ENCODE measurements at regions not wholly inside any gene's neighbourhood (a gene's known extent, or its start where the extent isn't known, plus 50 kb on each side); places are given as distances from the start of the nearest gene placed in this dataset.
"Not testable (repeated sequence)": the region's sequence is repeated elsewhere in the genome, so short reads cannot be mapped to it uniquely, and the experiment has no call there.

DNA sequence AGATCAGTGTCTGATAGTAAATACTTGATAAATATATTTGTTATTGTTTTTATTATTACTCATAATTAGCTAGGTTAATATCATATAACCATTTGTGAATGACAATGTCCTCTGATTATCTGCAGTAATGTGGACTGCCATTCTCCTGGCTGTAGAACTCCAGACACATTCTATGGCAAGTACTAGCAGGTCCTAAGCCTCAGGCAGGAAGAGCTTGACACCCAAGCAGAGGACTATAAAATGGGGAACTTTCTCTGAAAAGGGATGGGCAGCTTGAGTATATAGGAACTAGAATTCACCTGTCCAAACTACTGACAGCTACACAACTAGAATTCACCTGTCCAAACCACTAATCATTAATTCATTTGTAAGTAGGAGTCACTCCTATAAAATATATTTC, 649.4 kb downstream of the CPS1 start:
- Mint-ChIP-seq H3K27ac (no peak overlapping the region), H3K4me1 (no peaks in the 10 kb centered on the region), H3K4me3 (no peak overlapping the region), H3K9me3 (peaks cover 0 to 3% (median 0%) of the 10 kb centered on the region in 7 donors), H3K36me3 (no peaks in the 10 kb centered on the region), H3K27me3 (ENCODE audit: low read depth in 3 of 3) (no peaks in the 10 kb centered on the region)
- Histone ChIP-seq H3K4me1 (ENCODE audit: control insufficient read depth in 1 of 2, insufficient read depth in 2 of 2, low read length in 2 of 2) (no peaks in the 10 kb centered on the region), H4K20me1 (ENCODE audit: insufficient read depth, low read length) (no peaks in the 10 kb centered on the region), H3K9me3 (replicated peaks in 1 of 2; ENCODE audit: control insufficient read depth in 1 of 2, insufficient read depth in 1 of 2, low read length in 2 of 2) (no peaks in the 10 kb centered on the region), H3K79me2 (ENCODE audit: insufficient read depth, low read length) (no peaks in the 10 kb centered on the region), H3K36me3 (replicated peaks in 1 of 2; ENCODE audit: control insufficient read depth in 1 of 2, insufficient read depth in 2 of 2, low read length in 2 of 2) (no peaks in the 10 kb centered on the region), H3K9ac (ENCODE audit: insufficient read depth, low read length, poor library complexity, severe bottlenecking) (no peak overlapping the region), H3K27me3 (ENCODE audit: control insufficient read depth in 2 of 2, insufficient read depth in 2 of 2, low read length in 2 of 2) (no peaks in the 10 kb centered on the region), H3K27ac (ENCODE audit: low read depth in 1 of 2, low read length in 2 of 2) (no peak overlapping the region), H3K4me2 (replicated peaks; ENCODE audit: extremely low read depth, low read length, poor library complexity, severe bottlenecking) (no peak overlapping the region), H2AFZ (ENCODE audit: insufficient read depth, low read depth, low read length, poor library complexity, severe bottlenecking) (no peak overlapping the region), H3K4me3 (replicated peaks in 1 of 3; ENCODE audit: low read depth in 2 of 3, low read length in 3 of 3) (no peak overlapping the region)
- TF ChIP-seq, protein P1, sequence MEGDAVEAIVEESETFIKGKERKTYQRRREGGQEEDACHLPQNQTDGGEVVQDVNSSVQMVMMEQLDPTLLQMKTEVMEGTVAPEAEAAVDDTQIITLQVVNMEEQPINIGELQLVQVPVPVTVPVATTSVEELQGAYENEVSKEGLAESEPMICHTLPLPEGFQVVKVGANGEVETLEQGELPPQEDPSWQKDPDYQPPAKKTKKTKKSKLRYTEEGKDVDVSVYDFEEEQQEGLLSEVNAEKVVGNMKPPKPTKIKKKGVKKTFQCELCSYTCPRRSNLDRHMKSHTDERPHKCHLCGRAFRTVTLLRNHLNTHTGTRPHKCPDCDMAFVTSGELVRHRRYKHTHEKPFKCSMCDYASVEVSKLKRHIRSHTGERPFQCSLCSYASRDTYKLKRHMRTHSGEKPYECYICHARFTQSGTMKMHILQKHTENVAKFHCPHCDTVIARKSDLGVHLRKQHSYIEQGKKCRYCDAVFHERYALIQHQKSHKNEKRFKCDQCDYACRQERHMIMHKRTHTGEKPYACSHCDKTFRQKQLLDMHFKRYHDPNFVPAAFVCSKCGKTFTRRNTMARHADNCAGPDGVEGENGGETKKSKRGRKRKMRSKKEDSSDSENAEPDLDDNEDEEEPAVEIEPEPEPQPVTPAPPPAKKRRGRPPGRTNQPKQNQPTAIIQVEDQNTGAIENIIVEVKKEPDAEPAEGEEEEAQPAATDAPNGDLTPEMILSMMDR (IDR thresholded peaks at IDR 0.05), result no peak
- intact Hi-C loops (cut with micrococcal nuclease), result no loop called here
- no peak for DNase-seq

- Histone ChIP-seq H3K9me3 (replicated peaks in 1 of 2; ENCODE audit: control insufficient read depth in 1 of 2, insufficient read depth in 1 of 2, low read length in 2 of 2) (no peaks in the 10 kb centered on the region), H3K27me3 (ENCODE audit: control insufficient read depth in 2 of 2, insufficient read depth in 2 of 2, low read length in 2 of 2) (no peaks in the 10 kb centered on the region), H3K4me2 (replicated peaks; ENCODE audit: extremely low read depth, low read length, poor library complexity, severe bottlenecking) (no peak overlapping the region), H3K9ac (ENCODE audit: insufficient read depth, low read length, poor library complexity, severe bottlenecking) (no peak overlapping the region), H4K20me1 (ENCODE audit: insufficient read depth, low read length) (no peaks in the 10 kb centered on the region), H3K79me2 (ENCODE audit: insufficient read depth, low read length) (no peaks in the 10 kb centered on the region), H3K4me3 (replicated peaks in 1 of 3; ENCODE audit: low read depth in 2 of 3, low read length in 3 of 3) (no peak overlapping the region), H3K27ac (ENCODE audit: low read depth in 1 of 2, low read length in 2 of 2) (no peak overlapping the region), H2AFZ (ENCODE audit: insufficient read depth, low read depth, low read length, poor library complexity, severe bottlenecking) (no peak overlapping the region), H3K4me1 (ENCODE audit: control insufficient read depth in 1 of 2, insufficient read depth in 2 of 2, low read length in 2 of 2) (no peaks in the 10 kb centered on the region), H3K36me3 (replicated peaks in 1 of 2; ENCODE audit: control insufficient read depth in 1 of 2, insufficient read depth in 2 of 2, low read length in 2 of 2) (no peaks in the 10 kb centered on the region)
- Mint-ChIP-seq H3K9me3 (peaks cover 0 to 13% (median 8%) of the 10 kb centered on the region in 7 donors), H3K4me1 (no peaks in the 10 kb centered on the region), H3K27ac (no peak overlapping the region), H3K36me3 (no peaks in the 10 kb centered on the region), H3K4me3 (no peak overlapping the region), H3K27me3 (ENCODE audit: low read depth in 3 of 3) (peaks cover 0 to 1% (median 0%) of the 10 kb centered on the region in 3 donors)
- no peak for DNase-seq
- intact Hi-C loops (cut with micrococcal nuclease), result no loop called here
- WGBS (ENCODE audit: insufficient coverage), result no CpG with 5 or more reads among the region's 1 CpG
- TF ChIP-seq, protein P1 (IDR thresholded peaks at IDR 0.05), result no peak
Measured at GRCh38 chr2:211216221-211216620, 659.8 kb downstream of the CPS1 start.

DNA sequence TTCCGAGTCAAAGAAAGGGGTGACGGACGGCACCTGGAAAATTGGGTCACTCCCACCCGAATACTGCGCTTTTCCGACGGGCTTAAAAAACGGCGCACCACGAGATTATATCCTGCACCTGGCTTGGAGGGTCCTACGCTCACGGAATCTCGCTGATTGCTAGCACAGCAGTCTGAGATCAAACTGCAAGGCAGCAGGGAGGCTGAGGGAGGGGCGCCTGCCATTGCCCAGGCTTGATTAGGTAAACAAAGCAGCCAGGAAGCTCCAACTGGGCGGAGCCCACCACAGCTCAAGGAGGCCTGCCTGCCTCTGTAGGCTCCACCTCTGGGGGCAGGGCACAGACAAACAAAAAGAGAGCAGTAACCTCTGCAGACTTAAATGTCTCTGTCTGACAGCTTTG, 663.1 kb downstream of the CPS1 start:
- H3K4me1 ChIP-seq (ENCODE audit: control insufficient read depth in 1 of 2, insufficient read depth in 2 of 2, low read length in 2 of 2); H3K27ac Mint-ChIP-seq; H3K36me3 Mint-ChIP-seq; intact Hi-C loops (cut with micrococcal nuclease); H3K4me3 ChIP-seq (replicated peaks in 1 of 3; ENCODE audit: low read depth in 2 of 3, low read length in 3 of 3); H3K27me3 ChIP-seq (ENCODE audit: control insufficient read depth in 2 of 2, insufficient read depth in 2 of 2, low read length in 2 of 2); H2AFZ ChIP-seq (ENCODE audit: insufficient read depth, low read depth, low read length, poor library complexity, severe bottlenecking); H3K27me3 Mint-ChIP-seq (ENCODE audit: low read depth in 3 of 3); DNase-seq; H3K79me2 ChIP-seq (ENCODE audit: insufficient read depth, low read length); H3K36me3 ChIP-seq (replicated peaks in 1 of 2; ENCODE audit: control insufficient read depth in 1 of 2, insufficient read depth in 2 of 2, low read length in 2 of 2); H3K27ac ChIP-seq (ENCODE audit: low read depth in 1 of 2, low read length in 2 of 2); H4K20me1 ChIP-seq (ENCODE audit: insufficient read depth, low read length); H3K4me1 Mint-ChIP-seq; H3K9ac ChIP-seq (ENCODE audit: insufficient read depth, low read length, poor library complexity, severe bottlenecking); H3K9me3 ChIP-seq (replicated peaks in 1 of 2; ENCODE audit: control insufficient read depth in 1 of 2, insufficient read depth in 1 of 2, low read length in 2 of 2); H3K4me3 Mint-ChIP-seq; H3K4me2 ChIP-seq (replicated peaks; ENCODE audit: extremely low read depth, low read length, poor library complexity, severe bottlenecking): not testable (repeated sequence)
- WGBS (ENCODE audit: insufficient coverage), result 93% methylated on average over 2 of the region's 15 CpGs
- peaks cover 0 to 13% (median 8%) of the 10 kb centered on the region in 7 donors for H3K9me3 Mint-ChIP-seq
